Fibroblast of pulmonary artery (primary cell): ENCODE measurements at regions not wholly inside any gene's neighbourhood (a gene's known extent, or its start where the extent isn't known, plus 50 kb on each side); places are given as distances from the start of the nearest gene placed in this dataset.

Experiments used
- DNase-seq: peaks from one replicate; pipeline ENCODE4 v3.0.0-alpha.2; 2010; ENCODE audit warnings: low read depth
- H3K4me3 ChIP-seq: replicated peaks from 2 replicates; pipeline ENCODE4 v1.5.1; 2011; ENCODE audit warnings: low read depth, mild to moderate bottlenecking, control low read depth, low read length, moderate library complexity
- CTCF ChIP-seq: IDR thresholded peaks from 2 replicates; pipeline ENCODE4 v1.5.1; 2011; ENCODE audit warnings: mild to moderate bottlenecking, control low read depth, low read length, inconsistent platforms; ENCODE audit errors: missing control alignments

GRCh38 chr12:92229381-92229780 lies 83.7 kb upstream of the BTG1 start:
- no peak for DNase-seq
- no peak for TF ChIP-seq CTCF
- no peak overlapping the region for H3K4me3 ChIP-seq

GRCh38 chr12:92226961-92227360 lies 81.3 kb upstream of the BTG1 start:
- H3K4me3 ChIP-seq: no peak overlapping the region
- TF ChIP-seq CTCF: no peak
- no peak for DNase-seq

- DNase-seq: peak; percentile 7
- H3K4me3 ChIP-seq: no peak overlapping the region
- no peak for TF ChIP-seq CTCF
These were observed 80.5 kb upstream of the BTG1 start for GRCh38 chr12:92226071-92226661.

GRCh38 chr12:92224685-92225331 lies 79.2 kb upstream of the BTG1 start:
- DNase-seq: peak; percentile 52
- H3K4me3 ChIP-seq: no peak overlapping the region
- no peak for TF ChIP-seq CTCF

GRCh38 chr12:92223481-92223880 lies 77.8 kb upstream of the BTG1 start:
- no peak for DNase-seq

GRCh38 chr12:92221656-92222315 lies 76.1 kb upstream of the BTG1 start:
- no peak overlapping the region for H3K4me3 ChIP-seq
- DNase-seq: no peak
- TF ChIP-seq CTCF: no peak

More at GRCh38 chr12:92223481-92223880, 77.8 kb upstream of the BTG1 start:
- H3K4me3 ChIP-seq: no peak overlapping the region
- no peak for TF ChIP-seq CTCF
